AG10803 (cell line): ENCODE measurements at regions not wholly inside any gene's neighbourhood (a gene's known extent, or its start where the extent isn't known, plus 50 kb on each side); places are given as distances from the start of the nearest gene placed in this dataset.

Experiments used
- DNase-seq: peaks from one replicate; pipeline ENCODE4 v3.0.0; 2010; ENCODE audit warnings: low read depth
- H3K4me3 ChIP-seq: 2 replicates; pipeline ENCODE4 v1.5.1; 2011; ENCODE audit warnings: mild to moderate bottlenecking, low read length, control low read depth
- TF ChIP-seq, protein P1 (sequence below): conservative IDR thresholded peaks from 2 replicates; pipeline ENCODE4 v1.5.1; 2011; ENCODE audit warnings: mild to moderate bottlenecking, low read length, control low read depth, inconsistent platforms

DNA sequence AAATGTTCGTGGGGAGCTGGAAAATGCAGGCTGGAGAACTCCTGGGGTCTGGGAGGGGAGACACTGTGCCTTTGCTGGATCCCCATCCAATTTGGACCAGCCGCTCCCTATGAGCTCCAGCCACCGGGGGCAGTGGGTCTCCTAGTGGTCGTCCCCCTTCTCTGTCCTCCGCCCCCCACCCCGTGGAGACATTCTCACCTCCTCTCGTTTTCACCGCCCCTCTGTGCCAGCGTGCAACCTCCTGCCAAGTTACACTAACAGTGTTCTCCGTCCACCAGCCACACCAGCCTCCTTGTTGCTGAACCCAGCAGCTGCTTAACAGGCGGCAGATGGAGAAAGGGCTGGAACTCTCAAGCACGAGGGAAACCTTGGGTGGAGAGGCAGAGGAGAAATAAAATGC lies 67.4 kb upstream of the SOX9 start:
- TF ChIP-seq, protein P1, sequence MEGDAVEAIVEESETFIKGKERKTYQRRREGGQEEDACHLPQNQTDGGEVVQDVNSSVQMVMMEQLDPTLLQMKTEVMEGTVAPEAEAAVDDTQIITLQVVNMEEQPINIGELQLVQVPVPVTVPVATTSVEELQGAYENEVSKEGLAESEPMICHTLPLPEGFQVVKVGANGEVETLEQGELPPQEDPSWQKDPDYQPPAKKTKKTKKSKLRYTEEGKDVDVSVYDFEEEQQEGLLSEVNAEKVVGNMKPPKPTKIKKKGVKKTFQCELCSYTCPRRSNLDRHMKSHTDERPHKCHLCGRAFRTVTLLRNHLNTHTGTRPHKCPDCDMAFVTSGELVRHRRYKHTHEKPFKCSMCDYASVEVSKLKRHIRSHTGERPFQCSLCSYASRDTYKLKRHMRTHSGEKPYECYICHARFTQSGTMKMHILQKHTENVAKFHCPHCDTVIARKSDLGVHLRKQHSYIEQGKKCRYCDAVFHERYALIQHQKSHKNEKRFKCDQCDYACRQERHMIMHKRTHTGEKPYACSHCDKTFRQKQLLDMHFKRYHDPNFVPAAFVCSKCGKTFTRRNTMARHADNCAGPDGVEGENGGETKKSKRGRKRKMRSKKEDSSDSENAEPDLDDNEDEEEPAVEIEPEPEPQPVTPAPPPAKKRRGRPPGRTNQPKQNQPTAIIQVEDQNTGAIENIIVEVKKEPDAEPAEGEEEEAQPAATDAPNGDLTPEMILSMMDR = no peak
- no peak for DNase-seq

DNA sequence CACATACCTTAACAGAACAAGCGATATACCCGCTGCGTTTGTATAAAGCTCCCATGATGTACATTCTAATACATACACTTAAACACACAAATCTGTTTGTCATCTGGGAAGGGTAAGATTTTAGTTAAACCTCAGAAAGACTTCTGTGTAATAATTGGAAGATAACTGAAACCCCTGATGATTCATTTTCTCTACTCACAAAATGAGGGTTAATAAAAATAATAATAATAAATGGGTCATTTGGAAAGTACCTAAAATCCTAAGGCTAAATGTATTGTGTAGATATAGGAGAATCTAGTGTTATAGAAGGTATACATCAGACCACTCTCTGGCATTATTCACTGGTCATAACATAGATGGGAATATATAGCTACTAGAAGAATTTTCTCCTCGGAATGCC lies 64.7 kb upstream of the SOX9 start:
- DNase-seq = no peak
- TF ChIP-seq, protein P1 = no peak
- H3K4me3 ChIP-seq = no peak overlapping the region

More for the DNA sequence above, 67.4 kb upstream of the SOX9 start:
- H3K4me3 ChIP-seq = no peak overlapping the region

DNA sequence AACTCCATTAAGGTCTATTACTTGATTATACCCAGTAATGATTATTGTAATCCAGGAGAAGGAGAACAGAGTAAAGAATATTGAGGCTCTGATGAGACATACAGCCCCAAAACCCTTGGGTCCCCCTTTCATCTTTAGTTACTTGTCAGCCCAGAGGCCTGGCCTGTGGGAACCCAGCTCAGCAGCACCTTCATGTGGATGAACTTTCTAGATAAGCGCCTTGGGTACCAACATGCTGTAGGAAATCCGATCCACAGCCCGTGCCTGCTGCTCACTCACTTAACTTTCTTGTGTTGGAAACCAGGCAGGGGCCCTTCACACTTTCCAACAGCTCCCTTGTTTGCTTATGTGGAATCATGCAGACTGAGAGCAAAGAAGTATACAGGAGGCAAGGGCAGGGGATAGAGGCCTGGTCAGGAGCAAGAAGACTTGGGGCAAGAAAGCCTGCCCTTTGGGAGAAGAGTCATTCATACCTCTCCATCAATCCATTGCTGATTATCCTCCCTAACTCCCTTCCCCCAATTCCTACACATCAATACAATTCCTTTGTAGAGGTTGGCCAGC lies 64.0 kb upstream of the SOX9 start:
- TF ChIP-seq, protein P1 = no peak
- no peak for DNase-seq
- H3K4me3 ChIP-seq = no peak overlapping the region

DNA sequence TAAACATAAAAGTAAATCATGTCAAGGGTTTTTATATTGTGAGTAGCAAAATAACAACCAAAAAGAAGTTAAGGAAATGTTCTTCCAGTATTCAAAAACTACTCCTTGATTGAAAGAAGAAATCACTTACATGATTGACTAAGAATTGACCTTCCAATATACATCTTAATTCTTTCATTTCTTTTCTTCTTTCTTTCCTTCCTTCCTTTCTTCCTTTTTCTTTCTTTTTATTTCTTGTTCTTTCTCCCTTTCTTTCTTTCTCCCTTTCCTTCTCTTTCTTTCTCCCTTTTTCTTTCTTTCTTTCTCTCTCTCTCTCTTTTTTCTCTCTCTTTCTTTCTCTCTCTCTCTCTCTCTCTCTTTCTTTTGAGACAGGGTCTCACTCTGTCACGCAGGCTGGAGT lies 60.7 kb upstream of the SOX9 start:
- DNase-seq = no peak
- H3K4me3 ChIP-seq = no peak overlapping the region
- TF ChIP-seq, protein P1 = no peak

DNA sequence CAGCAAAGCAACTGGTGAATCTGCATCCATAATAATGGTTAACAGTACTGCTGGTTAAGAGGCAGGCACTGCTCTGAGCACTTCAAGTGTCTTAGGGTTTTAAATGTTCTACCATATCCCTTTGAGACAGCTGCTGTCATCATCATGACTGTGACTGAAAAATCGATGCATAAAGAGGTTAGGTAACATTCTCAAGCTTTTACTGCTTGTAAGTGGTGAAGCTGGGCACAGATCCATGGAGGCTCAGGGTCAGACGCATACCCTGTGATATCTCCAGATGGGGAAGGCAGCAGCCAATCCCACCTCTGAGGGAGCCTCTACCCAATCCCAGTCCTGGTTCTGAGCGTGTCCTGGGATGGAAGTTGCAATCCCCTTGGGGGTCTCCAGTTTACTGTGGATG lies 57.6 kb upstream of the SOX9 start:
- TF ChIP-seq, protein P1 = no peak
- no peak overlapping the region for H3K4me3 ChIP-seq
- DNase-seq = no peak

DNA sequence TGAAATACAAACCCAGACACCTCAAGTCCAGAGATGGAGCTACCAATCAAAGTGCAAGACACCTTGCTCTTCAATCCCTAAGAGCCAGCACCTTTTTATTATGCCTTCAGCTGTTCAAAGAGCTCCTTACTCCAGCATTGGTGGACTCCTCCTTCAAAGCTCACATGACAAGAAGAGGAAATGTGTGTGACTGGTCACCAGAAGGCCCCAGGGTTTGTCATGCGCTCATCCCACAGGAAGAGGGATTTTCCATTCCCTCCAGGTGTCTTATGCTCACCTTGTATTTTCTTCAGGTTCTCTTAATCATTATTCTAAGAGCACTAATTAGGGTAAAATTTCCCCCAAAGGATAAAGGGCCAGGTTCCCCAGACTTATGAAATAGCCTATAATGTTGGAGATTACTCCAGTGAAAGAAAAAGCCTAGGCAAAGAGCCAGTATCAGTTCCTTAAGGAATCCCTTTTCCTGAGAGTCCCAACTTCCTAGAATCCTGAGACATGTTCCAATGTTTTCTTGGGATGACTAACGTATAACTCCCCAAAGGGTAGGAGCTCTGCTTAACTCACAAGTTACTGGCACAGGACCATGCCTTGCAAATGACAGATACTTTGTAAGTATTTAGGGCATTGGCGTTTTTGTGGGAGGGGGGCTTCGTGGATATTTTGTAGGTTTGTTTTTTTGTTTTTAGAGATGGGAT lies 56.9 kb upstream of the SOX9 start:
- DNase-seq = no peak
- TF ChIP-seq, protein P1 = no peak
- no peak overlapping the region for H3K4me3 ChIP-seq

DNA sequence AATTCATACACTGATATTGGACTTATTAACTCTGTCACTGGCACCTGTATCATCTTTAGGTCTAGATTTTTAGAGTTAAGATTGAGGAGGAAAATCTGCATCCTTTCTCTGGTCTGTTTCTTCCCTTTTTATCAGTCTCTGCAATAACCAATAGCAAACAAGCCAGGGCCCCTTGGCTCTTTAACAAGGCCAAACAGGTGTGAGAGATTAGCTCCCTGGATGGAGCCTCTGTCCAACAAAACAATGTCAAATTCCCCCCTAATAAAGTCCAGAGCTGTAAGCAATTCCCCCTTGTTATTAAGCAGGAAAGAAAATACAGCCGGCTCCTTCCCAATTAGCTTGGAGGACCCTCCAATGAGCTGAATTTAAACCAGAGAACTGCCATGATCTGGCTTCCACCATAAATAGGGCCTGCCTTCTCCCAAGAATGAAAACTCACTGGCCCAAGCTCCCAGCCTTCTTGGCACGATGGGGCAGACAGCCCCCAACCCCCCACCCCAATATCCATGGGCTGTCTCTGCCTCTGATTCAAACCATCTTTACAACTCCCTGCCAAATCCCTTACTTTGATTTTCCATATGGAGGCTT lies 56.1 kb upstream of the SOX9 start:
- H3K4me3 ChIP-seq = no peak overlapping the region
- TF ChIP-seq, protein P1 = no peak
- DNase-seq = no peak
